ENCODE measurements at regions not wholly inside any gene's neighbourhood (a gene's known extent, or its start where the extent isn't known, plus 50 kb on each side); places are given as distances from the start of the nearest gene placed in this dataset.

- no peak for DNase-seq
These were observed 316.7 kb upstream of the MARCKS start for GRCh38 chr6:113540466-113540865.

DNA sequence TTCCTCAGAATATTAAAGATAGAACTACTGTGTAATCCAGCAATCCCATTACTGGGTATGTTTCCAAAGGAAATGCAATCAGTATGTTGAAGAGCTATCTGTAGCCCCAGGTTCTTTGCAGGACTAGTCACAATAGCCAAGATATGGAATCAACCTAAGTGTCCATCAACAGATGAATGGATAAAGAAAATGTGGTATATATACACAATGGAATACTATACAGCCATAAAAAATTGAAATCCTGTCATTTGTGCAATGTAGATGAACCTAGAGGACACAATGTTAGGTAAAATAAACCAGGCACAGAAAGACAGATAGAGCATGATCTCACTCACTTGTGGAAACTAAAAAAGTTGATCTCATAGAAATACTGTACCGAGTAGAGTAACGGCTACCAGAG is 306.0 kb upstream of the MARCKS start:
- no peak for DNase-seq

GRCh38 chr6:113556775-113557174 is 300.4 kb upstream of the MARCKS start:
- DNase-seq = no peak

GRCh38 chr6:113558431-113558830 is 298.7 kb upstream of the MARCKS start:
- no peak for DNase-seq

- no peak for DNase-seq
These were observed 298.2 kb upstream of the MARCKS start for GRCh38 chr6:113558966-113559365.

DNA sequence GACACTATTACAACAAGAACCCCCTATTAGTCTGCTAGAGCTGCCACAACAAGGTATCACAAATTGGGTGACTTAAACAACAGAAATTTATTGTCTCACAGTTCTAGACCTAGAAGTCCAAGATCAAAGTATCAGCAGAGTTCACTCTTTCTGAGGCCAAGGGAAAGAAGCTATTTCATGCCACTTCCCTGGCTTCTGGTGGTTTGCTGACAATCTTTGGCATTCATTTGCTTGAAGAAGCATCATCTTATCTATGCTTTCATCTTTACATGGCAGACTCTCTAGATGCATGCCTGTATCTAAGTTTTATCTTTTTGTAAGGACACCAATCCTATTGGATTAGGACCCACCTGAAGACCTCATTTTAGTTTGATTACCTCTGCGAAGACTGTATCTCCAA is 296.8 kb upstream of the MARCKS start:
- no peak for DNase-seq

DNA sequence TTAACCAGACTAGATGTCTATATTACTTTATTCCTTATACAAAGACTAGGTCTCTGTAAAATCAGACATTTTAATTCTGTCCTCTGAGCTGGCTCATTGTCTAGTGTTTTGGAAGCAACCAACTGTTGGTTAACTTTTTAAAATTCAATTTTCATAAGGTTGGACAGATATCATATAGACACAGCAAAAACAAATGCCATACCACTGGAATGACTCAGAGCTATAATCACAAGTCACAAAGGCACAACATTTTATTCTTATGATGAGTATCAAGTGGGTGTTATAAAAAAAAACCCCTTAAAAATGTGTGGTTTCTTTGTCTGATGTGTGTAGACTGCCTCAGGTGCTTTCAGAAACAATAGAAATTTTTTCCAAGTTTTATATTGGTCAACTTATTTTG is 296.2 kb upstream of the MARCKS start:
- no peak for DNase-seq

DNA sequence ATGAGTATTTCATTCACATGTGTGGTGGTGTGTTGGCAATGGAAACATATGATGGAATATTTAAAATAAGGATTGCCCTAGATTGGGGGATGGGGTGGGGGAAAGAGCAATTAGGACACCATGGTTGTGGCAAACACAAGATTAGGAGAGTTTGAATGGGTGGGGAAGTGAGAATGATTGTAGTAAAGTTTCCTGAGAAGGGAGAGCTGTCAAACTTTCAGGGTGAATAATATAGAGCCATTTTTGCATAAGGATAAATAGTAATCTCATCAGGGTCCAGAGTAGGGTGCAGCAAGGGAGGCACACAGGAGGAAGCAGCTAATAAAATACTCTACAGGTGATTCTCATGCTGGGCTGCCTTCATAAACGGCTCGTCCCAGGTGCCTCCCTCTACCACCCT is 294.9 kb upstream of the MARCKS start:
- no peak for DNase-seq

GRCh38 chr6:113564371-113565171 is 292.6 kb upstream of the MARCKS start:
- DNase-seq = no peak

DNA sequence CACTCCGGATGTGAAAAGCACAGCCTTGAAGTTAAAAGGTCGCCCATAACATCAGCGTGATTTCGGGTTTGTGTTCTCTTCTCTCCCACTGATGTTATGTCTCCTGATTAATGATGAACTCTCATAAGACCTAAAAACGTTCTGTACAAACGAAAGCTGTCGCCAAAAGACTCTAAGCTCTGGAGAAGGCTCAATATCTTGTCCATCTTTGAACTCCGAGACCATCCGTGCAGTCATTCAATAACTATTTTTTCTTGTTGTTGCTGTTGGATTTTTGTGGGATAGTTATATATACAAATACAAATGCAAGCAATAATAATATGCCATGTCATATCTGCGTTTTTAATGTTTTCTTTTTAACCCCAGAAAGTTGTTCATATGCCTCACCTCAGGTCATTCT is 291.8 kb upstream of the MARCKS start:
- no peak for DNase-seq

GRCh38 chr6:113570161-113570560 is 287.0 kb upstream of the MARCKS start:
- no peak for DNase-seq

DNA sequence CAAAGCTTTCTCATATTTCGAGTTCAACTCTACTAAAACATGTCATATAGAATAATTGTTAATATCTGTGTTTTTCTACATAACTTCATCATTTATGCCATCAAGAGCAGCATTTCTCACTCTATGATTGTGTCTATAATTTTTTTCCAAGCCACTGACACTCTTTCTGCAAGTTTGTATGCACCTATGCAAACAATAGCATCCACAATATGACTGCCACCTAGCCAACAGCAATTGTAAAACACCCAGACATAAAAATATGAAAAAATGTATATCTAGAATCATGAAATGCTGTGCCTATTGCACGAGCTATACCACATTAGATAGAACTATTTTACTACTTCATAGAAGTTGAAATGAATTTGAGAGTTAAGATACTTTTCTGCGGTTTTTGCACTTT is 286.5 kb upstream of the MARCKS start:
- no peak for DNase-seq

DNA sequence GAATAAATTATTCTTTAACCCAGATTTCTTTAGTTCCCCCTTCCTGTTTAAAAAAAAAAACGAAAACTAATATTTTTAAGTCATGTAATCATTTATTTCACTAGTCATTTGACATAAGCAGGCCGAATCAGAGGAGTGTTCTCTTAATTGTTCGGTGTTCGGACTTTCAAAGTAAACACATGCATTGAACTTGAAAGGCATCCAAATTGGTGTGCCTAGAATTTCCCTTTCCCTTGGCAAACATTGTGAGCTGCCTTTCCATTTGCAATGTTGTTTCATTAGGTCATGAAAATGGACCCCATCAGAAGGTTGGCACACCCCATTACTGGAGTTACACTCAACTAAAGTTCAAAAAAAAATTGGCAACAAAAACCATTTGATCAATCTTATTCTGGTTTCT is 283.0 kb upstream of the MARCKS start:
- DNase-seq = no peak

DNA sequence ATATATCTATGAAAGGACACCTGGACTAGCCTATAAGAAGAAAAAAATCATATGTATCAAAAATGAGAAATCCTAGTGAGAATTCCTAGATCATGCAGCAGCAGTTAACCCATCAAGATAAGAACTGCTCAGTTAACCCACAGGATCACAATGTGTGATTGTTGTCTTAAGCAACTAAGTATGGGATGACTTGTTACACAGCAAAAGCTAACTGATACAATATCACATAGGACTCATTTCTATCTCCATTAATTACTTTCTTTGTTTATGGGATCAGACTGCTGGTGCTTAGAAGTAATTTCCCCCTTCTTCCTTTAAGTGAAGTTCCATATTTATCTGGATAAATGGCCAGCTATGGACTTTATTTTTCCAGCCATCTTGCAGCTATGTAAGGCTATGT is 280.8 kb upstream of the MARCKS start:
- no peak for DNase-seq

GRCh38 chr6:113578691-113579090 is 278.5 kb upstream of the MARCKS start:
- DNase-seq = no peak

GRCh38 chr6:113584767-113585166 is 272.4 kb upstream of the MARCKS start:
- no peak for DNase-seq

DNA sequence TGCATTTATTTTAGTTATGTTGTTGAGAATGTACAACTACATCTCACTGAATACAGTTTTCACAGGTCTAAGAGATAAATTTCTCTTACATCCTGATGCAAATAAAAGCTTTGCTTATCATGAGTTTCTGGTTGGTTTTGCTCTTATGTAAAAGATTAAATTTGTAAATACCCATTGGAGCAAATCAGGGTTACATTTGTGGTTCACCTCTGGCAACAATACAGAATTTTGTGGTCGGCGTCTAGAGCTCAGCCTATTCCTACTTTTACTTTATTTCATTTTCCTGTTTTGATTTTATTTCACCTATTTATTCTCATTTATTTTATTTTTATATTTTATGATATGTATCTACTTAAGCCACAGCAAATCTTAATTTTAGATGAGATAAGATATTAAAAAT is 271.9 kb upstream of the MARCKS start:
- DNase-seq = no peak

GRCh38 chr6:113586413-113587077 is 270.6 kb upstream of the MARCKS start:
- DNase-seq = no peak

DNA sequence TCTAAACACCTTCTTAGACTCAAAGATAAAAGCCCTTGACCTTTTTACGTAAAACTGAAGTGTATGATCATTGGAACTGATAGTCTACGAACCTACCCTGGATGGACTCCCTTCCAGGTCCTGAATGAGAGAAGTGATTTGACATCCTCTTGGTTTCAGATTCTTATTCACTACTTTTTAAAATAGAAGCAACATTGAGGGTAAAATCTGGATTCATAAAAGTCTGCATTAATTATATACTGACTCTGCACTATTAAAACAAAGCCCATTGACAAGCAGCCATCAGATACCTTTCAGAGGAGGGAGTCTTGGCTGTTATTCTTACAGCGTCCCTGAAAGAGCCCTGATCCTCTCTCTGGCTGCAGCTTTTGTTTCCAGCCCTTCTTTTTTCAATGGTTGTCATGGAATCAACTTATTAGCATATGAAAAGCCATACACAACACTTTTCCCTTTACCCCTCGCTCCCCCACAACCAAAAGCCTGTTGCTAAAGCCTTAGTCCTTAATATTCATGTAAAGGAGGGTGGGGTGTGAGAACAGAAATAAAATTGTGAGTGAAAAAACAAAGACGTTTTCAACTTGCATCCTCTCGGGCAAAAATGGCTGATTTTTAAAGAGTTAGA is 270.0 kb upstream of the MARCKS start:
- no peak for DNase-seq

- DNase-seq = no peak
These were observed 268.5 kb upstream of the MARCKS start for GRCh38 chr6:113588646-113589045.

GRCh38 chr6:113591896-113592827 is 265.0 kb upstream of the MARCKS start:
- DNase-seq = no peak

DNA sequence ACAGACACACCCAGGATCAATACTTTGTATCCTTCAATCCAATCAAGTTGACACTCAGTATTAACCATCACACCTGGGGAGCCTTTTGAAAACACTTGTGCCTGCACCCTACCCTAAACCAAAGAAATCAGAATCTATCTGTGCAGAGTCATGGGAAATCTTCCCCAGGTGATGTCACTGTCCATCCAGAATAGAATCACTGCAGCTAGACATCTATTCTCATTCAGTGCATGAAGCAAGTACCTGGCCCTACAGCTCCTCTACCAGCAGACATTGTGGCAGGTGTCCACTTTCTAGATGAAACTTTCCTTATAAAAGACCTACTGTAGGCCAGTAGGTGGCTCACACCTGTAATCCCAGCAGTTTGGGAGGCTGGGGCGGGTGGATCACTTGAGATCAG is 262.4 kb upstream of the MARCKS start:
- no peak for DNase-seq

- no peak for DNase-seq
These were observed 261.2 kb upstream of the MARCKS start for GRCh38 chr6:113595911-113596376.
